Skeletal muscle satellite cell (primary cell): ENCODE measurements at regions not wholly inside any gene's neighbourhood (a gene's known extent, or its start where the extent isn't known, plus 50 kb on each side); places are given as distances from the start of the nearest gene placed in this dataset.

Experiments
- H3K27me3 ChIP-seq: 2 replicates; pipeline ENCODE4 v1.7.0; 2013; ENCODE audit warnings: low read length; ENCODE audit not compliant: control insufficient read depth, insufficient read depth
- H3K36me3 ChIP-seq: 2 replicates; pipeline ENCODE4 v1.7.0; 2013; ENCODE audit warnings: mild to moderate bottlenecking, control low read depth, low read length; ENCODE audit not compliant: insufficient read depth
- H3K4me1 ChIP-seq: 2 replicates; pipeline ENCODE4 v1.7.0; 2013; ENCODE audit warnings: low read length; ENCODE audit not compliant: control insufficient read depth, insufficient read depth
- H3K4me2 ChIP-seq: 2 replicates; pipeline ENCODE4 v1.7.0; 2013; ENCODE audit warnings: mild to moderate bottlenecking, low read length
- H3K4me3 ChIP-seq: 2 replicates; pipeline ENCODE4 v1.7.0; 2013; ENCODE audit warnings: low read length
- H3K9ac ChIP-seq: 2 replicates; pipeline ENCODE4 v1.7.0; 2013; ENCODE audit warnings: mild to moderate bottlenecking, low read depth, low read length, moderate library complexity
- H3K9me3 ChIP-seq: replicated peaks from 2 replicates; pipeline ENCODE4 v1.7.0; 2013; ENCODE audit warnings: mild to moderate bottlenecking, control low read depth, low read length

- H3K4me3 ChIP-seq, result no peak overlapping the region
- H3K9ac ChIP-seq, result no peak overlapping the region
- H3K36me3 ChIP-seq, result no peaks in the 10 kb centered on the region
- no peaks in the 10 kb centered on the region for H3K4me1 ChIP-seq
- no peaks in the 10 kb centered on the region for H3K9me3 ChIP-seq
- H3K27me3 ChIP-seq, result no peaks in the 10 kb centered on the region
- no peak overlapping the region for H3K4me2 ChIP-seq
Observed at GRCh38 chr12:83826112-83826511, 1086.5 kb downstream of the SLC6A15 start.

GRCh38 chr12:83823386-83824045 is 1089.1 kb downstream of the SLC6A15 start:
- Histone ChIP-seq H3K36me3 (no peaks in the 10 kb centered on the region), H3K4me3 (no peak overlapping the region), H3K4me2 (no peak overlapping the region), H3K9ac (no peak overlapping the region), H3K9me3 (no peaks in the 10 kb centered on the region), H3K27me3 (no peaks in the 10 kb centered on the region), H3K4me1 (no peaks in the 10 kb centered on the region)

GRCh38 chr12:83821967-83822366 is 1090.6 kb downstream of the SLC6A15 start:
- no peak overlapping the region for H3K4me3 ChIP-seq
- no peak overlapping the region for H3K9ac ChIP-seq
- H3K9me3 ChIP-seq, result no peaks in the 10 kb centered on the region
- H3K4me2 ChIP-seq, result no peak overlapping the region
- H3K4me1 ChIP-seq, result no peaks in the 10 kb centered on the region
- no peaks in the 10 kb centered on the region for H3K36me3 ChIP-seq
- H3K27me3 ChIP-seq, result no peaks in the 10 kb centered on the region

GRCh38 chr12:83818881-83819280 is 1093.7 kb downstream of the SLC6A15 start:
- H3K4me1 ChIP-seq, result no peaks in the 10 kb centered on the region
- no peak overlapping the region for H3K9ac ChIP-seq
- H3K4me2 ChIP-seq, result no peak overlapping the region
- H3K9me3 ChIP-seq, result no peaks in the 10 kb centered on the region
- H3K4me3 ChIP-seq, result no peak overlapping the region
- no peaks in the 10 kb centered on the region for H3K27me3 ChIP-seq
- H3K36me3 ChIP-seq, result no peaks in the 10 kb centered on the region

DNA sequence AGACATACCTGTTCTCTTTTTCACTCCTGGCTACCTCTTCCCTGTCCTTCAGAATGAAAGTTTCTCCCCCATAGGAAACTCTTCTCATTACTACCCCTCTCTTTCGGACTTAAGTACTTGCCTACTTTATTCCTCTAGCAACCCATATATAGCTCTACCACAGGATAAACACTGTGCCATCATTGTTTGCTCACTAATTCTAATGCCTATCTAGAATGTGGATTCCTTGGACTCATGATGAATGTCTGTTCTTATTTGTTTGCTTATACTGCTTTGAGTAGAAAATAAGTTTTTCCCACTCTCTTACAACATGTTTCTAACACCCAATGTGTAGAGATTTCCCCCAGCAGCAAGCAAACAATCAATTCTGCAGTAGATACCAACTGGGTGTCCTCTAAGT is 1094.9 kb downstream of the SLC6A15 start:
- H3K27me3 ChIP-seq, result no peaks in the 10 kb centered on the region
- no peaks in the 10 kb centered on the region for H3K4me1 ChIP-seq
- H3K36me3 ChIP-seq, result no peaks in the 10 kb centered on the region
- no peak overlapping the region for H3K9ac ChIP-seq
- H3K4me2 ChIP-seq, result no peak overlapping the region
- H3K9me3 ChIP-seq, result no peaks in the 10 kb centered on the region
- H3K4me3 ChIP-seq, result no peak overlapping the region

- H3K9ac ChIP-seq, result no peak overlapping the region
- H3K4me1 ChIP-seq, result no peaks in the 10 kb centered on the region
- H3K9me3 ChIP-seq, result no peaks in the 10 kb centered on the region
- H3K27me3 ChIP-seq, result no peaks in the 10 kb centered on the region
- H3K4me3 ChIP-seq, result no peak overlapping the region
- no peak overlapping the region for H3K4me2 ChIP-seq
- no peaks in the 10 kb centered on the region for H3K36me3 ChIP-seq
Observed at GRCh38 chr12:83808591-83808990, 1104.0 kb downstream of the SLC6A15 start.

GRCh38 chr12:83807871-83808270 is 1104.7 kb downstream of the SLC6A15 start:
- Histone ChIP-seq H3K9me3 (no peaks in the 10 kb centered on the region), H3K27me3 (no peaks in the 10 kb centered on the region), H3K9ac (no peak overlapping the region), H3K4me1 (no peaks in the 10 kb centered on the region), H3K4me2 (no peak overlapping the region), H3K4me3 (no peak overlapping the region), H3K36me3 (no peaks in the 10 kb centered on the region)

GRCh38 chr12:83805873-83806272 is 1106.7 kb downstream of the SLC6A15 start:
- no peak overlapping the region for H3K4me2 ChIP-seq
- H3K9me3 ChIP-seq, result no peaks in the 10 kb centered on the region
- no peak overlapping the region for H3K4me3 ChIP-seq
- no peaks in the 10 kb centered on the region for H3K27me3 ChIP-seq
- H3K9ac ChIP-seq, result no peak overlapping the region
- no peaks in the 10 kb centered on the region for H3K36me3 ChIP-seq
- no peaks in the 10 kb centered on the region for H3K4me1 ChIP-seq

- Histone ChIP-seq H3K4me2 (no peak overlapping the region), H3K27me3 (no peaks in the 10 kb centered on the region), H3K4me3 (no peak overlapping the region), H3K36me3 (no peaks in the 10 kb centered on the region), H3K9ac (no peak overlapping the region), H3K9me3 (no peaks in the 10 kb centered on the region), H3K4me1 (no peaks in the 10 kb centered on the region)
Observed at GRCh38 chr12:83805156-83805772, 1107.3 kb downstream of the SLC6A15 start.

- Histone ChIP-seq H3K36me3 (no peaks in the 10 kb centered on the region), H3K9ac (no peak overlapping the region), H3K4me1 (no peaks in the 10 kb centered on the region), H3K4me3 (no peak overlapping the region), H3K27me3 (no peaks in the 10 kb centered on the region), H3K4me2 (no peak overlapping the region), H3K9me3 (no peaks in the 10 kb centered on the region)
Observed at GRCh38 chr12:83801972-83802371, 1110.6 kb downstream of the SLC6A15 start.

DNA sequence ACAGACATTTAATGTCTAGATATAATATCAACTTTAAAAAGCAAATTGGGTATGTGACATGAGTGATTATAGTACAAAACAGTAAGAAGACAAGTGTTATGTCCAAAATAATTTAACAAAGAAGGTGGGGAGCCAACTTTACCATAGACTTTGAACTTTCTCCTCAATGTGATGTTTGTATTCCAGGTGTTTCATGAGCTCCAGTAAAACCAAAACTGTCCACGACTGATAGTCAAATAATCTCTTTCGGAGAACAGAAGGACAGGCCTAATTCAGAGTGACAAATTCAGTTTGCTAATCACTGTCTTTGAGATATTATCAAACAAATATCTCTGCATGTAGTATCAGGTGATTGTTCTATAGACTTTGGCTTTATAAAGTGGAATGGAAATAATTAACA is 1112.6 kb downstream of the SLC6A15 start:
- no peak overlapping the region for H3K4me2 ChIP-seq
- no peak overlapping the region for H3K9ac ChIP-seq
- no peaks in the 10 kb centered on the region for H3K36me3 ChIP-seq
- no peak overlapping the region for H3K4me3 ChIP-seq
- H3K4me1 ChIP-seq, result no peaks in the 10 kb centered on the region
- H3K9me3 ChIP-seq, result no peaks in the 10 kb centered on the region
- H3K27me3 ChIP-seq, result no peaks in the 10 kb centered on the region

DNA sequence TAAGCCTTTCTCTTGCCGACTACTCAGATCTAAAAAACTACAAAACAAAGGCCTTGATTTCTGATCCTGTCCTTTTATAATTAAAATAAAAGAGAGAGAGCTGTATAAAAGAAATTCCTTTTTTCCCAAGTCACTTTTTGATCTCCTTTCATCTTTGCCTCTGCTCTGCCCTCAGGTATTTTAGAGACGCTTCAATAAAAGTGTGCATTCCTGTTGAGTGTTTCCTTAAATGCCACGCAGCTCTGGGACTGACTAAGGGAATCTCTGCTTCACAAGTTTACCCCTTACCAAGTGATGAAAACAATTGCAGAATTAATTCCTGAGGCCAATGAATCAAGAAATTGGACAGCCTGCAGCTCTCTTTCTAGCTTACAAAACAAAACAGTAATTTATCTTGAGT is 1109.8 kb downstream of the TMTC2 start:
- Histone ChIP-seq H3K9ac (no peak overlapping the region), H3K9me3 (no peaks in the 10 kb centered on the region), H3K4me3 (no peak overlapping the region), H3K36me3 (no peaks in the 10 kb centered on the region), H3K27me3 (no peaks in the 10 kb centered on the region), H3K4me2 (no peak overlapping the region), H3K4me1 (no peaks in the 10 kb centered on the region)
